IMR-90 (cell line): ENCODE measurements at regions not wholly inside any gene's neighbourhood (a gene's known extent, or its start where the extent isn't known, plus 50 kb on each side); places are given as distances from the start of the nearest gene placed in this dataset.

ENCODE experiments used
- ATAC-seq: fragments of 200-7000 bp; cut with Tn5 transposase; 2 replicates; pipeline ENCODE4 v1.9.1; 2020; ENCODE audit warnings: low read depth, mild to moderate bottlenecking, moderate library complexity
- BruUV-seq: library from RNA; stranded (reverse); fragments of 400-500 nt; replicated peaks from 2 replicates; lab custom pipeline; 2021; lab: Mats Ljungman, UMichigan
- CTCF ChIA-PET: fragments of 300-600 bp; formaldehyde crosslinking; extraction: SDS; loops from one replicate; lab custom pipeline; 2021; ENCODE audit warnings: antibody characterized with exemption; lab: Yijun Ruan, JAX
- POLR2A ChIA-PET: fragments of 300-600 bp; sonication (Branson Sonifier 250); formaldehyde crosslinking; loops from one replicate; lab custom pipeline; 2022; ENCODE audit warnings: antibody characterized with exemption; ENCODE audit not compliant: unreplicated experiment; lab: Charles Lee
- DNase-seq: peaks from one replicate; pipeline ENCODE4 v3.0.0; 2013
- H2AFZ ChIP-seq: replicated peaks from 2 replicates; pipeline ENCODE3; 2013; ENCODE audit warnings: low read length, mild to moderate bottlenecking; ENCODE audit not compliant: poor library complexity
- H2AK5ac ChIP-seq: 2 replicates; pipeline ENCODE4 v1.6.1; 2013; ENCODE audit warnings: low read depth, low read length, inconsistent platforms
- H2AK9ac ChIP-seq: replicated peaks from 2 replicates; pipeline ENCODE3; 2013; ENCODE audit warnings: mild to moderate bottlenecking, low read depth, low read length, moderate library complexity; ENCODE audit not compliant: poor library complexity
- H2BK120ac ChIP-seq: 2 replicates; pipeline ENCODE4 v1.6.1; 2013; ENCODE audit warnings: low read depth, low read length, inconsistent platforms
- H2BK15ac ChIP-seq: 3 replicates; pipeline ENCODE4 v1.6.1; 2013; ENCODE audit warnings: low read depth, low read length, inconsistent platforms
- H2BK20ac ChIP-seq: 2 replicates; pipeline ENCODE4 v1.6.1; 2013; ENCODE audit warnings: low read depth, mild to moderate bottlenecking, inconsistent platforms, low read length, moderate library complexity
- H2BK5ac ChIP-seq: 2 replicates; pipeline ENCODE4 v1.6.1; 2013; ENCODE audit warnings: mild to moderate bottlenecking, low read depth, low read length, inconsistent platforms; ENCODE audit not compliant: poor library complexity, severe bottlenecking
- H3K14ac ChIP-seq: replicated peaks from 2 replicates; pipeline ENCODE4 v1.6.1; 2013; ENCODE audit warnings: low read depth, low read length, inconsistent platforms
- H3K18ac ChIP-seq: 2 replicates; pipeline ENCODE4 v1.6.1; 2013; ENCODE audit warnings: low read depth, low read length, control low read depth
- H3K23ac ChIP-seq: 2 replicates; pipeline ENCODE4 v1.6.1; 2013; ENCODE audit warnings: low read depth, low read length, inconsistent platforms
- H3K27ac ChIP-seq: 2 replicates; pipeline ENCODE4 v1.5.1; 2013; ENCODE audit warnings: mild to moderate bottlenecking, control low read depth, low read length; ENCODE audit not compliant: insufficient read depth
- H3K27me3 ChIP-seq: 2 replicates; pipeline ENCODE4 v1.6.1; 2013; ENCODE audit warnings: low read length; ENCODE audit not compliant: control insufficient read depth, insufficient read depth
- H3K36me3 ChIP-seq: 2 replicates; pipeline ENCODE4 v1.6.1; 2013; ENCODE audit warnings: low read length, mixed read lengths; ENCODE audit not compliant: control insufficient read depth, insufficient read depth
- H3K4ac ChIP-seq: 2 replicates; pipeline ENCODE4 v1.6.1; 2013; ENCODE audit warnings: low read depth, low read length, inconsistent platforms
- H3K4me1 ChIP-seq: 2 replicates; pipeline ENCODE4 v1.6.1; 2013; ENCODE audit warnings: low read length, mixed read lengths; ENCODE audit not compliant: control insufficient read depth, insufficient read depth
- H3K4me2 ChIP-seq: 2 replicates; pipeline ENCODE4 v1.6.1; 2013; ENCODE audit warnings: low read depth, mild to moderate bottlenecking, control low read depth, low read length, moderate library complexity
- H3K4me3 ChIP-seq: 2 replicates; pipeline ENCODE4 v1.5.1; 2013; ENCODE audit warnings: low read depth, mild to moderate bottlenecking, control low read depth, low read length, moderate library complexity; ENCODE audit not compliant: insufficient read depth
- H3K56ac ChIP-seq: 2 replicates; pipeline ENCODE4 v1.6.1; 2013; ENCODE audit warnings: low read length, inconsistent platforms; ENCODE audit not compliant: insufficient read depth; ENCODE audit errors: extremely low read depth
- H3K79me1 ChIP-seq, 2 experiments: 2 replicates each; pipeline ENCODE4 v1.6.1; 2013; ENCODE audit warnings: low read length in 2 of 2, inconsistent platforms in 1 of 2, low read depth in 1 of 2
- H3K9ac ChIP-seq: 2 replicates; pipeline ENCODE4 v1.6.1; 2013; ENCODE audit warnings: low read depth, low read length, control low read depth
- H3K9me1 ChIP-seq: 2 replicates; pipeline ENCODE4 v1.6.1; 2013; ENCODE audit warnings: low read length, inconsistent platforms; ENCODE audit not compliant: insufficient read depth
- H3K9me3 ChIP-seq: 2 replicates; pipeline ENCODE4 v1.6.1; 2013; ENCODE audit warnings: low read length; ENCODE audit not compliant: control insufficient read depth, insufficient read depth
- H4K20me1 ChIP-seq: 2 replicates; pipeline ENCODE4 v1.6.1; 2013; ENCODE audit warnings: low read length, inconsistent platforms; ENCODE audit not compliant: insufficient read depth
- H4K5ac ChIP-seq: 2 replicates; pipeline ENCODE4 v1.6.1; 2013; ENCODE audit warnings: mild to moderate bottlenecking, low read depth, low read length, control low read depth
- H4K8ac ChIP-seq, 2 experiments: 2 replicates each; pipeline ENCODE4 v1.6.1; 2013; ENCODE audit warnings: low read depth in 2 of 2, low read length in 2 of 2, control low read depth in 1 of 2, inconsistent platforms in 1 of 2
- H4K91ac ChIP-seq: 2 replicates; pipeline ENCODE4 v1.6.1; 2013; ENCODE audit warnings: low read depth, low read length, inconsistent platforms; ENCODE audit not compliant: insufficient read depth
- BHLHE40 ChIP-seq: fragments of 150-350 bp; IDR thresholded peaks from 2 replicates; pipeline ENCODE4 v1.6.1; 2016; ENCODE audit warnings: mild to moderate bottlenecking, low read depth, low read length
- ELK1 ChIP-seq: fragments of 150-350 bp; IDR thresholded peaks from 2 replicates; pipeline ENCODE4 v1.6.1; 2016; ENCODE audit warnings: low read depth, mild to moderate bottlenecking, low read length, moderate library complexity, borderline replicate concordance
- MAFK ChIP-seq: IDR thresholded peaks from 2 replicates; pipeline ENCODE4 v1.6.1; 2012; ENCODE audit warnings: low read depth, low read length, improper control_type of control experiment
- SMC3 ChIP-seq: fragments of 150-350 bp; IDR thresholded peaks from 2 replicates; pipeline ENCODE4 v1.6.1; 2016; ENCODE audit warnings: low read depth, mild to moderate bottlenecking, antibody characterized with exemption, low read length, moderate library complexity
- WGBS, 2 experiments: methylation state at CpG; one replicate each; pipeline versions ENCODE4 v1.1.5 to v1.1.7; 2013; ENCODE audit warnings: missing lambda C conversion rate in 2 of 2; ENCODE audit not compliant: insufficient read length in 1 of 2; ENCODE audit errors: extremely low coverage in 2 of 2; 5-methylcytosine and 5-hydroxymethylcytosine counted together
- dilution Hi-C: fragments of 300-500 bp; cut with HindIII; formaldehyde crosslinking; loops from one replicate; pipeline ENCODE4 v1.14.3; 2018; ENCODE audit warnings: low sequenced_read_pairs; ENCODE audit not compliant: unreplicated experiment
- in situ Hi-C: fragments of 300-500 bp; cut with MboI; formaldehyde crosslinking; loops from 3 replicates; pipeline ENCODE4 v1.14.3; 2019; ENCODE audit warnings: low sequenced_read_pairs, inconsistent platforms, mixed read lengths
- intact Hi-C: fragments of 100-400 bp; cut with micrococcal nuclease; formaldehyde crosslinking; loops from 2 replicates; pipeline ENCODE4 v1.10.0; 2022

- no peak overlapping the region for H3K4me3 ChIP-seq
- H3K27me3 ChIP-seq = no peaks in the 10 kb centered on the region
- H2BK15ac ChIP-seq = no peak overlapping the region
- ChIA-PET POLR2A (no interaction called here), CTCF (interaction anchor here (0.5 kb wide), 1 partner anchor 18 kb away, joined by 9 read pairs; no protein-coding TSS in a partner anchor)
- no peak overlapping the region for H4K8ac ChIP-seq
- H3K9me3 ChIP-seq = no peaks in the 10 kb centered on the region
- H2AFZ ChIP-seq = no peak overlapping the region
- WGBS, 2 experiments = no CpG with 5 or more reads among the region's 2 CpGs
- H2BK5ac ChIP-seq = no peak overlapping the region
- no peak overlapping the region for H3K27ac ChIP-seq
- H3K4me1 ChIP-seq = no peaks in the 10 kb centered on the region
- H3K36me3 ChIP-seq = no peaks in the 10 kb centered on the region
- no peak overlapping the region for H3K14ac ChIP-seq
- no peak overlapping the region for H3K4ac ChIP-seq
- no peak overlapping the region for H3K4me2 ChIP-seq
- no peaks in the 10 kb centered on the region for H3K79me1 ChIP-seq
- dilution Hi-C loops (no loop called here), intact Hi-C loops (no loop called here), in situ Hi-C loops (no loop called here)
- ATAC-seq (no peak), DNase-seq (no peak)
- no peaks in the 10 kb centered on the region for H4K20me1 ChIP-seq
- H3K9me1 ChIP-seq = no peaks in the 10 kb centered on the region
- no TSS peak for BruUV-seq
- H2AK5ac ChIP-seq = no peak overlapping the region
- no peak overlapping the region for H3K23ac ChIP-seq
- no peak overlapping the region for H3K18ac ChIP-seq
- no peak overlapping the region for H3K56ac ChIP-seq
- H2AK9ac ChIP-seq = no peak overlapping the region
- no peak overlapping the region for H3K9ac ChIP-seq
- no peak overlapping the region for H2BK120ac ChIP-seq
- no peak overlapping the region for H2BK20ac ChIP-seq
- H4K91ac ChIP-seq = no peak overlapping the region
- no peak overlapping the region for H4K5ac ChIP-seq
- TF ChIP-seq SMC3 = no peak
- no peak for TF ChIP-seq MAFK
- TF ChIP-seq BHLHE40 = no peak
- TF ChIP-seq ELK1 = no peak
These were observed 476.5 kb upstream of the PCDH15 start for GRCh38 chr10:55277549-55277948.
